ENCODE measurements at regions not wholly inside any gene's neighbourhood (a gene's known extent, or its start where the extent isn't known, plus 50 kb on each side); places are given as distances from the start of the nearest gene placed in this dataset.

GRCh38 chrX:13440176-13440575 lies 120.3 kb upstream of the ATXN3L start:
- no peak for TF ChIP-seq CTCF (conservative IDR thresholded peaks at IDR 0.05)
- TF ChIP-seq ZFX (IDR thresholded peaks at IDR 0.05): no peak
